ENCODE measurements at regions not wholly inside any gene's neighbourhood (a gene's known extent, or its start where the extent isn't known, plus 50 kb on each side); places are given as distances from the start of the nearest gene placed in this dataset.

DNA sequence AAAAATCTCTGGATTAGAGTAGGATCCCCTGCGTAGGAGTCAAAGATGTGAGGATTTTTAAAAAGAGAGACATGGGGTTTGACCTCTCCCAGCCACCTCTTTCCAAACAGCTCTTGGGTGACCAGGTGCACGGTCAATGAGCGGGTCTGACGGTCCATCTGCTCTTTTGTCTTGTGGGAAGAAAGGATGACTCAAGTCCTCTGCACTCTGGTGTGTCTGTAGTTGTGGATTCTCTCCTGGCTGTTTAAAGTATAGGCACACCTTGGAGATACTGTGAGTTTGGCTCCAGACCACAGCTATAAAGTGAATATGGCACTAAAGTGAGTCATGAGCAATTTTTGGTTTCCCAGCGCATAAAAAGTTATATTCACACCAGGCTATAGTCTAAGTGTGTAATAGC, 209.8 kb downstream of the BMP7 start:
- Histone ChIP-seq H3K9me3 (no peaks in the 10 kb centered on the region), H3K27ac (no peak overlapping the region), H3K4me1 (ENCODE audit: control insufficient read depth in 1 of 2, insufficient read depth in 1 of 2, low read depth in 1 of 2, low read length in 1 of 2) (no peaks in the 10 kb centered on the region), H3K27me3 (peaks cover 32% of the 10 kb centered on the region), H3K4me3 (ENCODE audit: low read depth in 1 of 2, low read length in 1 of 2) (no peak overlapping the region), H3K36me3 (no peaks in the 10 kb centered on the region)
- TF ChIP-seq, protein P1, sequence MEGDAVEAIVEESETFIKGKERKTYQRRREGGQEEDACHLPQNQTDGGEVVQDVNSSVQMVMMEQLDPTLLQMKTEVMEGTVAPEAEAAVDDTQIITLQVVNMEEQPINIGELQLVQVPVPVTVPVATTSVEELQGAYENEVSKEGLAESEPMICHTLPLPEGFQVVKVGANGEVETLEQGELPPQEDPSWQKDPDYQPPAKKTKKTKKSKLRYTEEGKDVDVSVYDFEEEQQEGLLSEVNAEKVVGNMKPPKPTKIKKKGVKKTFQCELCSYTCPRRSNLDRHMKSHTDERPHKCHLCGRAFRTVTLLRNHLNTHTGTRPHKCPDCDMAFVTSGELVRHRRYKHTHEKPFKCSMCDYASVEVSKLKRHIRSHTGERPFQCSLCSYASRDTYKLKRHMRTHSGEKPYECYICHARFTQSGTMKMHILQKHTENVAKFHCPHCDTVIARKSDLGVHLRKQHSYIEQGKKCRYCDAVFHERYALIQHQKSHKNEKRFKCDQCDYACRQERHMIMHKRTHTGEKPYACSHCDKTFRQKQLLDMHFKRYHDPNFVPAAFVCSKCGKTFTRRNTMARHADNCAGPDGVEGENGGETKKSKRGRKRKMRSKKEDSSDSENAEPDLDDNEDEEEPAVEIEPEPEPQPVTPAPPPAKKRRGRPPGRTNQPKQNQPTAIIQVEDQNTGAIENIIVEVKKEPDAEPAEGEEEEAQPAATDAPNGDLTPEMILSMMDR (IDR thresholded peaks at IDR 0.05) = no peak

DNA sequence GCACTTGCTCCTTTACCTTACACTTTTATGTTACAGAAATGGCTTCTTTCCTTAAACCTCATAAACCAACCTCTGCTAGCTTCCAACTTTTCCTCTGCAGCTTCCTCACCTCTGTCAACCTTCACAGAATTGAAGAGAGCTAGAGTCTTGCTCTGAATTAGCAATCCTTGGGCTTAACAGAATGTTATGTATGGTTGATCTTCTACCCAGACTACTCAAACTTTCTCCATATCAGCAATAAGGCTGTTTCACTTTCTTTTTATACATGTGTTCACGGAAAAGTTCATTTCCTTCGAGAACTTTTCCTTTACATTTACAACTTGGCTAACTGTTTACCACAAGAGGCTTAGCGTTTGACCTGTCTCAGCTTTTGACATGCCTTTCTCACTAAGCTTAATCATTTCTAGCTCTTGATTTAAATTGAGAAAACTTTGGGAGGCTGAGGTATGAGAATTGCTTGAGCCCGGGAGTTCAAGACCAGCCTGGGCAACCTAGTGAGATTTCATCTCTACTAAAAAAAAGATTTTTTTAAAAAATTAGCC, 207.3 kb downstream of the BMP7 start:
- peaks cover 44% of the 10 kb centered on the region for H3K27me3 ChIP-seq
- no peak overlapping the region for H3K27ac ChIP-seq
- TF ChIP-seq, protein P1 (IDR thresholded peaks at IDR 0.05) = no peak
- H3K36me3 ChIP-seq = no peaks in the 10 kb centered on the region
- H3K9me3 ChIP-seq = no peaks in the 10 kb centered on the region
- H3K4me1 ChIP-seq (ENCODE audit: control insufficient read depth in 1 of 2, insufficient read depth in 1 of 2, low read depth in 1 of 2, low read length in 1 of 2) = no peaks in the 10 kb centered on the region
- H3K4me3 ChIP-seq (ENCODE audit: low read depth in 1 of 2, low read length in 1 of 2) = no peak overlapping the region

DNA sequence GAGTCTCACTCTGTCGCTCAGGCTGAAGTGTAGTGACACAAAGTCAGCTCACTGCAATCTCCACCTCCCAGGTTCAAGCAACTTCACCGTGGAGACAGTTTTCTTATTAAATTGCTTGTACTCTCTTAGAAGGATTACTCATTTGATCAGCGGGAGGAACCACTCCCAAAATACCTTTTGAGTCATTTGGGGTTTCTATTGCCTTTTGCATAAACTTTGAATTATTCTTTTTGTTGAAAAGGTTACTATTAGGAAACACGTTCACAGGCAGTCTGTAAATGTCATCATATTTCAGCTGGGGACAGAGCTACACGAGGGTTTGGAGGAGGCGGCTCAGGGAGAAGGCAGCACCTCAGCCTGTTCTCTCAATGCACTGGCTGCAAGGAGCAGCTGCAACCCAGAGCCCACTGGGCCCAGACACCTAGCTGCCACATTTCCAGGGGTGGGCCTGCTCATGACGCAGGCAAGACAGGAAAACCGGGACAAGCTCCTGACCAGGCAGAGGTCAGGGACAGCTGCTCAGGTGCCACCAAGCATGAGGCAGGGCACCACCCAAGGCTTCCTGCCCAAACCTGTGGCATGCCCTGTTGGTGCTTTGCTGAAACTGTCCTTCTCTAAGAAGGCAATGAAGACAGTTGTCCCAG, 205.9 kb downstream of the BMP7 start:
- H3K9me3 ChIP-seq = no peaks in the 10 kb centered on the region
- H3K27ac ChIP-seq = no peak overlapping the region
- no peaks in the 10 kb centered on the region for H3K36me3 ChIP-seq
- no peak overlapping the region for H3K4me3 ChIP-seq (ENCODE audit: low read depth in 1 of 2, low read length in 1 of 2)
- H3K4me1 ChIP-seq (ENCODE audit: control insufficient read depth in 1 of 2, insufficient read depth in 1 of 2, low read depth in 1 of 2, low read length in 1 of 2) = no peaks in the 10 kb centered on the region
- H3K27me3 ChIP-seq = peaks cover 45% of the 10 kb centered on the region
- TF ChIP-seq, protein P1 (IDR thresholded peaks at IDR 0.05) = no peak

DNA sequence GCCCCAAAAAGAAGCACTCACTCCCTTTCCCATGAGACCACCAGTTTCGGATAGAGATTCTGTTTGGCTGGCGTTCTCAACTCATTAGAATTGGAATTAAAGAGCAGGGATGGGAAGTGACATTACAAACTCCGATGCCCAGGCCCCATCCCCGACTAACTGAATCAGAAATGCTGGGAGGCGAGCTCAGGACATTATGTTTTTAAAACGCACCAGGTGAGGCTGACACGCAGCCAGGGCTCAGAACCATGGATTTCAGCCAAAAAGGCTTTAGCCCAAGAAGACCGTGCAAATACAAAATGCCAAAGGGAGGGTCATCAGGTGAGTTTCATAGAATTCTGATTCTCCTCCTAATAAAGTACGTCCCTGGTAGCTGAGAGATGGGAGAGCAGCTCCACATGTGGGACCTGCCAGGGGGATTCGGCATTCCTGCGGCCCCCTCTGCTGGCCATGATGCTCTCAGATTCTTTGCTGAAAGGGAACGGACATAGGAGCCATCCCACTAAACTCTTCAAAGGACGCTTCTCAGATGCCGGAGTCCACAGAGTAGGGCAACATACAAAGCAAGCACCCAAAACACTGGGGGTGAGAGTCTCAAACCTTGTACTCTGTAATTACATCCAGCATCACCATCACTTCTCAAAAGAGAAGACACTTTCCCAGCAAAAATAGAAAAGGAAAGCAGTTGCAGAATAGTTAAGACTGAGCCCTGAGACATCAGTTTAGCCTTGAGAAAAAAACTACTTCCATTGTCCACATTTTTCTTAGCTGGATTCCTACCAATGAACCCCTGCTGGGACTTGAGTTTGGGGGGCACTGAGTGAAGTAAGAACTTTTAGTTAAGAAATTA, 205.2 kb downstream of the BMP7 start:
- Histone ChIP-seq H3K36me3 (no peaks in the 10 kb centered on the region), H3K27ac (no peak overlapping the region), H3K4me3 (ENCODE audit: low read depth in 1 of 2, low read length in 1 of 2) (no peak overlapping the region), H3K27me3 (peaks cover 53% of the 10 kb centered on the region), H3K4me1 (ENCODE audit: control insufficient read depth in 1 of 2, insufficient read depth in 1 of 2, low read depth in 1 of 2, low read length in 1 of 2) (no peaks in the 10 kb centered on the region), H3K9me3 (no peaks in the 10 kb centered on the region)
- TF ChIP-seq, protein P1 (IDR thresholded peaks at IDR 0.05) = no peak

DNA sequence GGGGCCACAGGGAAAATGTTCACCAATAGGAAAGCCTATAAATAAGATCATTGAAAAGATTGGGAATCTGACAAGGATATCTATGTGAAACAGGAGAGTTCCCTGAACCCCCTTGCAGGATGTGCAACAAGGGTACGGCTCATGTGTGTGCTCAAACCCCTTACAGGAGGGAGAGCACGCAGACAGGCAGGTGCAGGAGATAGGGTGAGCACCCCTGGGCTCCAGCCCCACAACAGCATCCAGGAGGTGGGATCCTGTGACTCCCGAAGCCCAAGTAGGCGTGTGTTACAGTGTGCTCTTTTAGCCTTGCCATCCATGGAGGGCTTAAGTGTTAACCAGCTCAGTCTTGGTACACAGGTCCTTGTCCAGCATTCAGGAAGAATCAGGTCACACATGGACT, 204.2 kb downstream of the BMP7 start:
- Histone ChIP-seq H3K4me1 (ENCODE audit: control insufficient read depth in 1 of 2, insufficient read depth in 1 of 2, low read depth in 1 of 2, low read length in 1 of 2) (no peaks in the 10 kb centered on the region), H3K9me3 (no peaks in the 10 kb centered on the region), H3K36me3 (no peaks in the 10 kb centered on the region), H3K27ac (no peak overlapping the region), H3K4me3 (ENCODE audit: low read depth in 1 of 2, low read length in 1 of 2) (no peak overlapping the region), H3K27me3 (peaks cover 61% of the 10 kb centered on the region)
- TF ChIP-seq, protein P1 (IDR thresholded peaks at IDR 0.05) = no peak
